WTC11 (cell line): ENCODE measurements at regions not wholly inside any gene's neighbourhood (a gene's known extent, or its start where the extent isn't known, plus 50 kb on each side); places are given as distances from the start of the nearest gene placed in this dataset.

Experiments
- ATAC-seq: fragments of 200-7000 bp; cut with Tn5 transposase; 2 replicates; pipeline ENCODE4 v1.10.0; 2021; ENCODE audit warnings: mild to moderate bottlenecking, moderate library complexity
- CTCF ChIA-PET: fragments of 300-600 bp; sonication (Branson Sonifier 250); formaldehyde crosslinking; loops from one replicate; lab custom pipeline; 2021; ENCODE audit warnings: antibody characterized with exemption; lab: Charles Lee
- POLR2A ChIA-PET: fragments of 350-600 bp; sonication (Branson Sonifier 250); formaldehyde crosslinking; loops from one replicate; lab custom pipeline; 2021; ENCODE audit warnings: antibody characterized with exemption; lab: Charles Lee
- DNase-seq: peaks from one replicate; pipeline ENCODE4 v3.0.0; 2021; ENCODE audit warnings: low spot score
- H3K27ac Mint-ChIP-seq: 2 replicates; pipeline ENCODE4 v1.8.0; 2021; ENCODE audit warnings: mixed read lengths
- H3K27me3 Mint-ChIP-seq: 2 replicates; pipeline ENCODE4 v1.8.0; 2021; ENCODE audit warnings: low read depth, mild to moderate bottlenecking, moderate library complexity, mixed read lengths
- H3K36me3 Mint-ChIP-seq: 2 replicates; pipeline ENCODE4 v1.8.0; 2021; ENCODE audit warnings: mixed read lengths
- H3K4me1 Mint-ChIP-seq: 2 replicates; pipeline ENCODE4 v1.8.0; 2022; ENCODE audit warnings: mixed read lengths
- H3K4me3 Mint-ChIP-seq: 2 replicates; pipeline ENCODE4 v1.8.0; 2021; ENCODE audit warnings: mild to moderate bottlenecking, moderate library complexity, mixed read lengths
- H3K9me3 Mint-ChIP-seq: 2 replicates; pipeline ENCODE4 v1.8.0; 2021; ENCODE audit warnings: mixed read lengths
- AR ChIP-seq: fragments of 250-450 bp; sonication (Bioruptor Pico); IDR thresholded peaks from 2 replicates; pipeline ENCODE4 v1.9.0; 2021; ENCODE audit warnings: mild to moderate bottlenecking
- ATF6 ChIP-seq: sonication (generic); formaldehyde crosslinking; IDR thresholded peaks from 2 replicates; pipeline ENCODE4 v1.8.1; 2023; ENCODE audit warnings: mild to moderate bottlenecking, missing genetic modification reagents
- FOXP1 ChIP-seq: sonication (generic); formaldehyde crosslinking; IDR thresholded peaks from 2 replicates; pipeline ENCODE4 v1.8.0; 2022; ENCODE audit warnings: missing genetic modification reagents, mild to moderate bottlenecking, moderate library complexity, borderline replicate concordance
- GRHL2 ChIP-seq: fragments of 250-450 bp; sonication (Bioruptor Pico); IDR thresholded peaks from 2 replicates; pipeline ENCODE4 v1.8.0; 2022; ENCODE audit warnings: mild to moderate bottlenecking, moderate library complexity; ENCODE audit not compliant: insufficient replicate concordance, severe bottlenecking
- IRF1 ChIP-seq: sonication (generic); formaldehyde crosslinking; IDR thresholded peaks from 2 replicates; pipeline ENCODE4 v1.8.0; 2023; ENCODE audit warnings: missing genetic modification reagents
- IRF2 ChIP-seq: sonication (generic); formaldehyde crosslinking; IDR thresholded peaks from 2 replicates; pipeline ENCODE4 v1.8.0; 2022; ENCODE audit warnings: low read depth, missing genetic modification reagents, borderline replicate concordance
- JAZF1 ChIP-seq: fragments of 250-450 bp; sonication (Bioruptor Pico); IDR thresholded peaks from 2 replicates; pipeline ENCODE4 v1.9.0; 2021; ENCODE audit warnings: moderate library complexity, mild to moderate bottlenecking, inconsistent platforms
- MLX ChIP-seq: sonication (generic); formaldehyde crosslinking; IDR thresholded peaks from 2 replicates; pipeline ENCODE4 v1.8.1; 2023; ENCODE audit warnings: mild to moderate bottlenecking, missing genetic modification reagents, moderate library complexity
- MXD4 ChIP-seq: fragments of 250-450 bp; sonication (Bioruptor Pico); IDR thresholded peaks from 2 replicates; pipeline ENCODE4 v1.8.0; 2021; ENCODE audit warnings: mild to moderate bottlenecking, moderate library complexity, borderline replicate concordance
- MYBL2 ChIP-seq: sonication (generic); formaldehyde crosslinking; IDR thresholded peaks from 2 replicates; pipeline ENCODE4 v1.8.1; 2023; ENCODE audit warnings: mild to moderate bottlenecking, moderate library complexity, missing genetic modification reagents
- OVOL2 ChIP-seq: fragments of 250-450 bp; sonication (Bioruptor Pico); IDR thresholded peaks from 2 replicates; pipeline ENCODE4 v1.9.0; 2021; ENCODE audit warnings: mild to moderate bottlenecking, borderline replicate concordance
- RELA ChIP-seq: sonication (generic); formaldehyde crosslinking; IDR thresholded peaks from 2 replicates; pipeline ENCODE4 v1.8.1; 2022; ENCODE audit warnings: missing genetic modification reagents, mild to moderate bottlenecking, borderline replicate concordance
- SMAD3 ChIP-seq: sonication (generic); formaldehyde crosslinking; IDR thresholded peaks from 2 replicates; pipeline ENCODE4 v1.8.0; 2022; ENCODE audit warnings: missing genetic modification reagents, mild to moderate bottlenecking, borderline replicate concordance
- SOX15 ChIP-seq: fragments of 250-450 bp; sonication (Bioruptor Pico); IDR thresholded peaks from 2 replicates; pipeline ENCODE4 v1.9.0; 2021; ENCODE audit warnings: mild to moderate bottlenecking
- STAT6 ChIP-seq: sonication (generic); formaldehyde crosslinking; conservative IDR thresholded peaks from 2 replicates; pipeline ENCODE4 v1.8.1; 2023; ENCODE audit warnings: mild to moderate bottlenecking, low read depth, missing genetic modification reagents, moderate library complexity
- TP53 ChIP-seq: sonication (generic); formaldehyde crosslinking; IDR thresholded peaks from 2 replicates; pipeline ENCODE4 v1.8.1; 2023; ENCODE audit warnings: mild to moderate bottlenecking, missing genetic modification reagents
- ZBTB21 ChIP-seq: sonication (generic); formaldehyde crosslinking; IDR thresholded peaks from 2 replicates; pipeline ENCODE4 v1.8.1; 2023; ENCODE audit warnings: mild to moderate bottlenecking, missing genetic modification reagents, borderline replicate concordance
- ZNF396 ChIP-seq: fragments of 250-450 bp; sonication (Bioruptor Pico); IDR thresholded peaks from 2 replicates; pipeline ENCODE4 v1.8.0; 2021; ENCODE audit warnings: mild to moderate bottlenecking, moderate library complexity, borderline replicate concordance

- Mint-ChIP-seq H3K36me3 (no peaks in the 10 kb centered on the region), H3K9me3 (no peaks in the 10 kb centered on the region), H3K4me3 (no peak overlapping the region), H3K27me3 (no peaks in the 10 kb centered on the region), H3K27ac (no peak overlapping the region), H3K4me1 (peaks cover 4% of the 10 kb centered on the region; the same call in 1 of the 2 replicates)
- CTCF ChIA-PET: no interaction called here
- DNase-seq (no peak), ATAC-seq (no peak)
- POLR2A ChIA-PET: no interaction called here
- TF ChIP-seq RELA (CRISPR knock-in tag) (no peak), IRF2 (CRISPR knock-in tag) (no peak)
These were observed 622.5 kb downstream of the PLA2G4A start for GRCh38 chr1:187451238-187451637.

GRCh38 chr1:187454010-187454409, 625.3 kb downstream of the PLA2G4A start:
- H3K4me3 Mint-ChIP-seq: no peak overlapping the region
- DNase-seq (no peak), ATAC-seq (no peak)
- H3K27me3 Mint-ChIP-seq: no peaks in the 10 kb centered on the region
- H3K36me3 Mint-ChIP-seq: no peaks in the 10 kb centered on the region
- ChIA-PET CTCF (no interaction called here), POLR2A (no interaction called here)
- no peaks in the 10 kb centered on the region for H3K9me3 Mint-ChIP-seq
- H3K4me1 Mint-ChIP-seq: peaks cover 4% of the 10 kb centered on the region; the same call in 1 of the 2 replicates
- no peak overlapping the region for H3K27ac Mint-ChIP-seq
- TF ChIP-seq ZNF396: no peak
- no peak for TF ChIP-seq AR
- TF ChIP-seq IRF2 (CRISPR knock-in tag): no peak
- no peak for TF ChIP-seq GRHL2 (CRISPR knock-in tag)
- TF ChIP-seq JAZF1 (CRISPR knock-in tag): no peak
- TF ChIP-seq TP53 (CRISPR knock-in tag): no peak
- no peak for TF ChIP-seq MXD4
- no peak for TF ChIP-seq ZBTB21 (CRISPR knock-in tag)
- no peak for TF ChIP-seq IRF1 (CRISPR knock-in tag)
- no peak for TF ChIP-seq MYBL2 (CRISPR knock-in tag)
- TF ChIP-seq ATF6 (CRISPR knock-in tag): no peak
- TF ChIP-seq OVOL2 (CRISPR knock-in tag): no peak
- TF ChIP-seq MLX: no peak
- TF ChIP-seq SMAD3 (CRISPR knock-in tag): no peak
- TF ChIP-seq FOXP1: no peak
- no peak for TF ChIP-seq SOX15

- ChIA-PET CTCF (no interaction called here), POLR2A (no interaction called here)
- Mint-ChIP-seq H3K4me1 (peaks cover 14% of the 10 kb centered on the region), H3K4me3 (no peak overlapping the region), H3K9me3 (no peaks in the 10 kb centered on the region), H3K27me3 (no peaks in the 10 kb centered on the region), H3K36me3 (no peaks in the 10 kb centered on the region), H3K27ac (no peak overlapping the region)
- TF ChIP-seq STAT6 (CRISPR knock-in tag) (no peak), ZBTB21 (CRISPR knock-in tag) (no peak)
- DNase-seq: no peak
- no peak for ATAC-seq
These were observed 627.7 kb downstream of the PLA2G4A start for GRCh38 chr1:187456446-187456845.
